ENCODE measurements at regions not wholly inside any gene's neighbourhood (a gene's known extent, or its start where the extent isn't known, plus 50 kb on each side); places are given as distances from the start of the nearest gene placed in this dataset.

DNA sequence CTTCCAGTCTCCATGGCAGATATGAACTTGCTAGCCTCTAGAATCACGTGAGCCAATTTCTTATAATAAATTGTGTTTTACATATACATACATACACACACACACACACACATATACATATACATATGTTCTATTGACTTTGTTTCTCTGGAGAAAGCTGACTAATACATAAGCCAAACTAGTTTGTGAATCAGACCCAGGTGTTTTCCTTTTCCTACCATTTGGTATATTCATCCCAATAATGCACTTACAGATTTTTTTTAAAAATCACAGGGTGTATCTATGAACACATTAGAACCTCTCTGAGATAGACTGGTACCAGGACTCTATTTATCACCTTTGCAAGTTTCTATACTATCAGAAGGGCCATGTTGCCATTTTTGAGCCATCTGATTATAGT, 122.9 kb upstream of the KCNH8 start:
- TF ChIP-seq PRPF4 (IDR thresholded peaks at IDR 0.05; ENCODE audit: insufficient read depth, low read depth, low read length, poor library complexity, severe bottlenecking) = no peak
- no peak for TF ChIP-seq U2AF2 (optimal IDR thresholded peaks at IDR 0.05; ENCODE audit: low read depth, low read length)
- TF ChIP-seq POLR2A (conservative IDR thresholded peaks at IDR 0.05) = no peak
- TF ChIP-seq, protein P1, sequence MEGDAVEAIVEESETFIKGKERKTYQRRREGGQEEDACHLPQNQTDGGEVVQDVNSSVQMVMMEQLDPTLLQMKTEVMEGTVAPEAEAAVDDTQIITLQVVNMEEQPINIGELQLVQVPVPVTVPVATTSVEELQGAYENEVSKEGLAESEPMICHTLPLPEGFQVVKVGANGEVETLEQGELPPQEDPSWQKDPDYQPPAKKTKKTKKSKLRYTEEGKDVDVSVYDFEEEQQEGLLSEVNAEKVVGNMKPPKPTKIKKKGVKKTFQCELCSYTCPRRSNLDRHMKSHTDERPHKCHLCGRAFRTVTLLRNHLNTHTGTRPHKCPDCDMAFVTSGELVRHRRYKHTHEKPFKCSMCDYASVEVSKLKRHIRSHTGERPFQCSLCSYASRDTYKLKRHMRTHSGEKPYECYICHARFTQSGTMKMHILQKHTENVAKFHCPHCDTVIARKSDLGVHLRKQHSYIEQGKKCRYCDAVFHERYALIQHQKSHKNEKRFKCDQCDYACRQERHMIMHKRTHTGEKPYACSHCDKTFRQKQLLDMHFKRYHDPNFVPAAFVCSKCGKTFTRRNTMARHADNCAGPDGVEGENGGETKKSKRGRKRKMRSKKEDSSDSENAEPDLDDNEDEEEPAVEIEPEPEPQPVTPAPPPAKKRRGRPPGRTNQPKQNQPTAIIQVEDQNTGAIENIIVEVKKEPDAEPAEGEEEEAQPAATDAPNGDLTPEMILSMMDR (IDR thresholded peaks at IDR 0.05 in 2 of 3, conservative IDR thresholded peaks at IDR 0.05 in 1 of 3; ENCODE audit: insufficient read depth in 2 of 3, low read depth in 1 of 3, low read length in 3 of 3) = no peak
- no peak for TF ChIP-seq MYC (IDR thresholded peaks at IDR 0.05; ENCODE audit: low read depth, low read length)
- TF ChIP-seq MYC (CRISPR knock-in tag; IDR thresholded peaks at IDR 0.05; ENCODE audit: borderline replicate concordance, low read depth) = no peak

Measured in K562 (cell line).